ENCODE measurements at regions not wholly inside any gene's neighbourhood (a gene's known extent, or its start where the extent isn't known, plus 50 kb on each side); places are given as distances from the start of the nearest gene placed in this dataset.

- no peaks in the 10 kb centered on the region for H3K36me3 ChIP-seq
- intact Hi-C loops (cut with DNase I): no loop called here
- peaks cover 5% of the 10 kb centered on the region for H3K4me1 ChIP-seq (ENCODE audit: insufficient read depth)
- H3K27me3 ChIP-seq: no peaks in the 10 kb centered on the region
- H3K27ac ChIP-seq: no peak overlapping the region
- TF ChIP-seq CTCF (IDR thresholded peaks at IDR 0.05) (no peak), EP300 (IDR thresholded peaks at IDR 0.05) (no peak), POLR2A (IDR thresholded peaks at IDR 0.05) (no peak)
- 47 to 56% (median 50%) methylated on average over 4 of the region's 4 CpGs for WGBS, 3 donors
- no peaks in the 10 kb centered on the region for H3K9me3 ChIP-seq
- no peak overlapping the region for H3K4me3 ChIP-seq
- DNase-seq: no peak
Measured at GRCh38 chr22:27274770-27275449, 526.6 kb downstream of the MN1 start.

- H3K27ac ChIP-seq: no peak overlapping the region
- H3K9me3 ChIP-seq: no peaks in the 10 kb centered on the region
- no peak for DNase-seq
- 63 to 73% (median 69%) methylated on average over 2 of the region's 2 CpGs for whole genome bisulfite sequencing, 3 donors
- H3K4me3 ChIP-seq: no peak overlapping the region
- H3K27me3 ChIP-seq: no peaks in the 10 kb centered on the region
- H3K36me3 ChIP-seq: no peaks in the 10 kb centered on the region
- no peak for TF ChIP-seq CTCF (IDR thresholded peaks at IDR 0.05)
- no peak for TF ChIP-seq POLR2A (IDR thresholded peaks at IDR 0.05)
- no peak for TF ChIP-seq EP300 (IDR thresholded peaks at IDR 0.05)
- intact Hi-C loops (cut with DNase I): no loop called here
- H3K4me1 ChIP-seq (ENCODE audit: insufficient read depth): no peaks in the 10 kb centered on the region
Measured at GRCh38 chr22:27278946-27279345, 522.6 kb downstream of the MN1 start.

- intact Hi-C loops (cut with DNase I): no loop called here
- DNase-seq: no peak
- Histone ChIP-seq H3K36me3 (no peaks in the 10 kb centered on the region), H3K4me1 (ENCODE audit: insufficient read depth) (no peaks in the 10 kb centered on the region), H3K4me3 (no peak overlapping the region), H3K27me3 (no peaks in the 10 kb centered on the region), H3K9me3 (no peaks in the 10 kb centered on the region), H3K27ac (no peak overlapping the region)
- no peak for TF ChIP-seq POLR2A (IDR thresholded peaks at IDR 0.05)
- no peak for TF ChIP-seq EP300 (IDR thresholded peaks at IDR 0.05)
- TF ChIP-seq CTCF (IDR thresholded peaks at IDR 0.05): no peak
- WGBS, 3 donors: 86 to 91% (median 90%) methylated on average over 5 of the region's 5 CpGs
Measured at GRCh38 chr22:27283240-27283639, 518.3 kb downstream of the MN1 start.

GRCh38 chr22:27283714-27284113, 517.8 kb downstream of the MN1 start:
- Histone ChIP-seq H3K27ac (no peak overlapping the region), H3K4me3 (no peak overlapping the region), H3K9me3 (no peaks in the 10 kb centered on the region), H3K27me3 (no peaks in the 10 kb centered on the region), H3K4me1 (ENCODE audit: insufficient read depth) (no peaks in the 10 kb centered on the region), H3K36me3 (no peaks in the 10 kb centered on the region)
- intact Hi-C loops (cut with DNase I): no loop called here
- no peak for DNase-seq
- TF ChIP-seq EP300 (IDR thresholded peaks at IDR 0.05) (no peak), POLR2A (IDR thresholded peaks at IDR 0.05) (no peak), CTCF (IDR thresholded peaks at IDR 0.05) (no peak)
- WGBS, 3 donors: 82 to 92% (median 83%) methylated on average over 6 of the region's 6 CpGs
